DND-41 (cell line): ENCODE measurements at regions not wholly inside any gene's neighbourhood (a gene's known extent, or its start where the extent isn't known, plus 50 kb on each side); places are given as distances from the start of the nearest gene placed in this dataset.
"Not testable (repeated sequence)": the region's sequence is repeated elsewhere in the genome, so short reads cannot be mapped to it uniquely, and the experiment has no call there.

Source experiments
- ATAC-seq: fragments of 200-7000 bp; cut with Tn5 transposase; 3 replicates; pipeline ENCODE4 v1.9.1; 2021; ENCODE audit warnings: low read depth; ENCODE audit not compliant: insufficient read depth
- DNase-seq: peaks from one replicate; pipeline ENCODE4 v3.0.0-alpha.2; 2020
- H2AFZ ChIP-seq: 2 replicates; pipeline ENCODE4 v1.6.0; 2012; ENCODE audit warnings: low read depth, low read length
- H3K27ac ChIP-seq: 2 replicates; pipeline ENCODE4 v1.5.1; 2012; ENCODE audit warnings: low read length, inconsistent platforms
- H3K27me3 ChIP-seq: fragments of 200-600 bp; sonication (generic); 2 replicates; pipeline ENCODE4 v1.6.0; 2012; ENCODE audit warnings: low read length, mild to moderate bottlenecking, inconsistent platforms; ENCODE audit not compliant: insufficient read depth, poor library complexity
- H3K36me3 ChIP-seq: 2 replicates; pipeline ENCODE4 v1.5.1; 2012; ENCODE audit warnings: low read length, inconsistent platforms; ENCODE audit not compliant: insufficient read depth
- H3K4me1 ChIP-seq: 2 replicates; pipeline ENCODE4 v1.5.1; 2012; ENCODE audit warnings: mild to moderate bottlenecking, low read length; ENCODE audit not compliant: insufficient read depth
- H3K4me2 ChIP-seq: 2 replicates; pipeline ENCODE4 v1.6.0; 2012; ENCODE audit warnings: mild to moderate bottlenecking, moderate library complexity, low read length, inconsistent platforms; ENCODE audit not compliant: insufficient read depth
- H3K4me3 ChIP-seq, 2 experiments: fragments of 200-600 bp in 1 of 2; shearing (Covaris generic) in 1 of 2; 2 replicates each; pipeline ENCODE4 v1.5.1; 2012 to 2016; ENCODE audit warnings: inconsistent platforms in 2 of 2, low read length in 2 of 2, mild to moderate bottlenecking in 2 of 2, low read depth in 1 of 2, moderate library complexity in 1 of 2
- H3K79me2 ChIP-seq: 2 replicates; pipeline ENCODE4 v1.6.0; 2012; ENCODE audit warnings: low read length, inconsistent platforms; ENCODE audit not compliant: insufficient read depth
- H3K9ac ChIP-seq: 2 replicates; pipeline ENCODE4 v1.6.0; 2012; ENCODE audit warnings: low read depth, mild to moderate bottlenecking, inconsistent platforms, low read length, moderate library complexity
- H3K9me3 ChIP-seq: 2 replicates; pipeline ENCODE4 v1.5.1; 2012; ENCODE audit warnings: low read length, moderate library complexity, mild to moderate bottlenecking, inconsistent platforms; ENCODE audit not compliant: insufficient read depth, severe bottlenecking
- H4K20me1 ChIP-seq: 2 replicates; pipeline ENCODE4 v1.6.0; 2012; ENCODE audit warnings: low read length; ENCODE audit not compliant: insufficient read depth
- EZH2 ChIP-seq: IDR thresholded peaks from 3 replicates; pipeline ENCODE4 v1.6.1; 2012; ENCODE audit warnings: borderline replicate concordance, low read depth, mild to moderate bottlenecking, moderate library complexity, low read length, inconsistent platforms; ENCODE audit not compliant: severe bottlenecking
- TF ChIP-seq, protein P1 (sequence below): IDR thresholded peaks from 2 replicates; pipeline ENCODE4 v1.5.1; 2012; ENCODE audit warnings: borderline replicate concordance, low read length, moderate library complexity, mild to moderate bottlenecking; ENCODE audit not compliant: poor library complexity, severe bottlenecking; ENCODE audit errors: extremely low read depth

DNA sequence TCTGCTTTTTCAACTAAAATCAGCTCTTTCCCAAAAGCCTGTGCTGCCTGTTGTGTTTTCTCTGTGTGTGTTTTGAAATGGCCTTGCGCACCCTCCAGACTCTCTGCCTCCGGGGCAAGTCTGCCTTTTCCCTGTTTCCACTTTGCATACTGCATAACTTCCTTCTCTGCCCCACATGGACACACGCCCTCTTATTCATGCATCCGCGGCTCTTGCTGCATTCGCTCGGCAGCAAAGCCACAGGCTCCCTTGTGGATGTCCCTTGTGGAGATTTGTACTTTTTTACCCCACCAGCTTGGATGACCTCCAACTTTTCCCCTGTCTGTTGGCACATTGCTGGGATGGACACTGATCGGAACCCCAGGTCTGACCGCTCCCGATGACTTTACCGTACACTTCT, 147.6 kb downstream of the ADSS2 start:
- H3K4me2 ChIP-seq, result no peak overlapping the region
- ATAC-seq (no peak), DNase-seq (no peak)
- H3K27me3 ChIP-seq, result no peaks in the 10 kb centered on the region
- H3K9me3 ChIP-seq, result peaks cover 10% of the 10 kb centered on the region
- H3K27ac ChIP-seq, result no peak overlapping the region
- H4K20me1 ChIP-seq, result no peaks in the 10 kb centered on the region
- H3K9ac ChIP-seq, result no peak overlapping the region
- no peak overlapping the region for H3K4me3 ChIP-seq
- no peaks in the 10 kb centered on the region for H3K79me2 ChIP-seq
- H2AFZ ChIP-seq, result no peak overlapping the region
- H3K36me3 ChIP-seq, result no peaks in the 10 kb centered on the region
- peaks cover 10% of the 10 kb centered on the region for H3K4me1 ChIP-seq
- TF ChIP-seq, protein P1, sequence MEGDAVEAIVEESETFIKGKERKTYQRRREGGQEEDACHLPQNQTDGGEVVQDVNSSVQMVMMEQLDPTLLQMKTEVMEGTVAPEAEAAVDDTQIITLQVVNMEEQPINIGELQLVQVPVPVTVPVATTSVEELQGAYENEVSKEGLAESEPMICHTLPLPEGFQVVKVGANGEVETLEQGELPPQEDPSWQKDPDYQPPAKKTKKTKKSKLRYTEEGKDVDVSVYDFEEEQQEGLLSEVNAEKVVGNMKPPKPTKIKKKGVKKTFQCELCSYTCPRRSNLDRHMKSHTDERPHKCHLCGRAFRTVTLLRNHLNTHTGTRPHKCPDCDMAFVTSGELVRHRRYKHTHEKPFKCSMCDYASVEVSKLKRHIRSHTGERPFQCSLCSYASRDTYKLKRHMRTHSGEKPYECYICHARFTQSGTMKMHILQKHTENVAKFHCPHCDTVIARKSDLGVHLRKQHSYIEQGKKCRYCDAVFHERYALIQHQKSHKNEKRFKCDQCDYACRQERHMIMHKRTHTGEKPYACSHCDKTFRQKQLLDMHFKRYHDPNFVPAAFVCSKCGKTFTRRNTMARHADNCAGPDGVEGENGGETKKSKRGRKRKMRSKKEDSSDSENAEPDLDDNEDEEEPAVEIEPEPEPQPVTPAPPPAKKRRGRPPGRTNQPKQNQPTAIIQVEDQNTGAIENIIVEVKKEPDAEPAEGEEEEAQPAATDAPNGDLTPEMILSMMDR, result no peak
- no peak for TF ChIP-seq EZH2

DNA sequence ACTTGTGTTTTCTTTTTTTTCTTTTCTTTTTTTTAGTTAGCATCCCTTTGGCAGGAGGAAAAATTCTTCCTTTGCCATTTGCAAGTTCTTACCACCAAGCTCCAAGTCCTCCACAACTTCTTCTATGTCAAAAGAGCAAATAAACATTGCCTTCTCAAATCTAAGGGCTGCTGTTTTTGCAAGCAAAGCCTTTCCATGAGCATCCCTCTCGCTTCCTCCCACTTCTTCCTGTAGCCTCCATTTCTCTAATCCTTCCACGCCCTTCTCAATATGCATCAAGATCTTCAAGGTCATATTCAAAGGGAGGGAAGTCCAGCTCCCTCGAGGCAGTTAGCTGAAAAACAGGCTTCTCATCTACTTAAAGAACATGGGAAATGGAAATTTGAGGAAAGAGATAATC, 147.1 kb downstream of the ADSS2 start:
- ATAC-seq (no peak), DNase-seq (no peak)
- Histone ChIP-seq H3K4me3 (no peak overlapping the region), H3K9ac (no peak overlapping the region), H3K4me1 (peaks cover 6% of the 10 kb centered on the region), H4K20me1 (no peaks in the 10 kb centered on the region), H3K36me3 (no peaks in the 10 kb centered on the region), H3K27ac (no peak overlapping the region), H3K79me2 (no peaks in the 10 kb centered on the region), H3K9me3 (peaks cover 10% of the 10 kb centered on the region), H2AFZ (no peak overlapping the region), H3K4me2 (no peak overlapping the region), H3K27me3 (no peaks in the 10 kb centered on the region)
- no peak for TF ChIP-seq EZH2
- TF ChIP-seq, protein P1, result no peak

DNA sequence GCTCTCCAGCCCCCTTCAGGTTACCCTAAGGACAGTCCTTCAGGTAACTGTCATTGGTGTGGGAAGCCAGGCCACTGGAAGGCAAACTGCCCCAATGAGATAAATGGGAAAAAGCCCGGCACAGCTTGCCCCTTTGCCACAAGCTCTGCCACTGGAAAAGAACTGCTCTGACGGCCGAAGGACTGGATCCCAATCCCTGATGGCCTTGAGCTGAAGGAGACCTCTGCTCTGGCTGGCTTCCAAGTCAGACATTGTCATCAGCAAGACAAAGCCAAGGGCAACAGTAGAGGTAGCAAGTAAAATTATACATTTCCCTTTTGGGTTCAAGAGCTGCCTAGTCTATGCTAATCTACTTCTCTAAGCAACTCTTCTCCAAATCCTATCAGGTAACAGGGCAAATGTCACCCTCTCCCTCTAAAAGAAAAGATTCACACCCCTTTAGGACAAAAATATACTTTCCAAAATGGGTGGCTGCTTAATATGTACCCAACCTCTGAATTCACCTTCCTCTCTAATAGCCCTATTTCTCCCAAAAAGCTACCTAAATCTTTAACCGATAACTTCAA, 145.8 kb downstream of the ADSS2 start:
- no peak overlapping the region for H2AFZ ChIP-seq
- ATAC-seq (no peak), DNase-seq (no peak)
- no peaks in the 10 kb centered on the region for H3K36me3 ChIP-seq
- H3K4me3 ChIP-seq, result no peak overlapping the region
- H3K79me2 ChIP-seq, result no peaks in the 10 kb centered on the region
- TF ChIP-seq, protein P1, result no peak
- TF ChIP-seq EZH2, result no peak
- no peaks in the 10 kb centered on the region for H4K20me1 ChIP-seq
- no peak overlapping the region for H3K9ac ChIP-seq
- H3K4me2 ChIP-seq, result no peak overlapping the region
- no peaks in the 10 kb centered on the region for H3K27me3 ChIP-seq
- no peaks in the 10 kb centered on the region for H3K4me1 ChIP-seq
- H3K27ac ChIP-seq, result no peak overlapping the region
- peaks cover 10% of the 10 kb centered on the region for H3K9me3 ChIP-seq

DNA sequence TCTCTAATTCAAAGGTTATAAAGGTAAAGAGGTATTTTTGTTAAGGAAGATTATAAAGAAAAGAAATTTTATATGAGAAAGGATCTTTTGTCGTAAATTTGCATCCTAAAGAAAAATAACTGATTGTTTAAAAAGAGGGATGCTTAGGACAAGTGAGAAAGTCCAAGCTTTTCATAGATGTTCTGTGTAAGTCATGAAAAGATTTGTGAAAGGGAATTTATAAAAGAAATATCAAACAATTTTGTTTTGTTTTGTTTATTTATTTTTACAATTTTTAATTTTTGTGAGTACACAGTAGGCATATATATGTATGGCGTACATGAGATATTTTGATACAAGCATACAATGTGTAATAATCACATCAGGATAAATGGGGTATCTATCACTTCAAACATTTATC, 145.2 kb downstream of the ADSS2 start:
- Histone ChIP-seq H3K9ac (no peak overlapping the region), H3K9me3 (peaks cover 10% of the 10 kb centered on the region), H3K27me3 (no peaks in the 10 kb centered on the region), H3K36me3 (no peaks in the 10 kb centered on the region), H3K27ac (no peak overlapping the region), H3K79me2 (no peaks in the 10 kb centered on the region), H3K4me3 (no peak overlapping the region), H4K20me1 (no peaks in the 10 kb centered on the region), H2AFZ (no peak overlapping the region), H3K4me2 (no peak overlapping the region), H3K4me1 (no peaks in the 10 kb centered on the region)
- DNase-seq, result no peak
- ATAC-seq, result no peak
- no peak for TF ChIP-seq EZH2
- TF ChIP-seq, protein P1, result no peak

- not testable (repeated sequence) for H3K9me3 ChIP-seq, H3K27ac ChIP-seq
These were observed 142.5 kb downstream of the ADSS2 start for GRCh38 chr1:244309191-244309590.

More at GRCh38 chr1:244309191-244309590, 142.5 kb downstream of the ADSS2 start:
- not testable (repeated sequence) for H3K4me2 ChIP-seq, H2AFZ ChIP-seq, H4K20me1 ChIP-seq, H3K4me1 ChIP-seq, H3K27me3 ChIP-seq, H3K9ac ChIP-seq, H3K79me2 ChIP-seq, ATAC-seq, H3K36me3 ChIP-seq, DNase-seq, H3K4me3 ChIP-seq
